ENCODE measurements at regions not wholly inside any gene's neighbourhood (a gene's known extent, or its start where the extent isn't known, plus 50 kb on each side); places are given as distances from the start of the nearest gene placed in this dataset.
"Not testable (repeated sequence)": the region's sequence is repeated elsewhere in the genome, so short reads cannot be mapped to it uniquely, and the experiment has no call there.

GRCh38 chr2:71962350-71962749 is 185.3 kb downstream of the CYP26B1 start:
- Histone ChIP-seq H3K36me3 (ENCODE audit: control insufficient read depth in 1 of 2, insufficient read depth in 2 of 2, low read length in 1 of 2) (no peaks in the 10 kb centered on the region), H3K9me3 (ENCODE audit: control insufficient read depth, low read length) (peaks cover 1% of the 10 kb centered on the region), H3K4me1 (ENCODE audit: control insufficient read depth in 1 of 2, insufficient read depth in 2 of 2, low read length in 2 of 2) (no peaks in the 10 kb centered on the region), H3K27ac (ENCODE audit: low read depth in 1 of 2, low read length in 2 of 2) (no peak overlapping the region), H3K4me3 (ENCODE audit: low read length in 2 of 2) (no peak overlapping the region), H3K27me3 (ENCODE audit: control insufficient read depth in 1 of 2, insufficient read depth in 2 of 2, low read length in 1 of 2) (no peaks in the 10 kb centered on the region)
- intact Hi-C loops (cut with DNase I), result no loop called here
- DNase-seq, result no peak
- ATAC-seq (ENCODE audit: low FRiP score), result no peak
- 94 to 95% methylated on average over 3 of the region's 3 CpGs for WGBS, 2 donors

- no peaks in the 10 kb centered on the region for H3K27me3 ChIP-seq (ENCODE audit: control insufficient read depth in 1 of 2, insufficient read depth in 2 of 2, low read length in 1 of 2)
- intact Hi-C loops (cut with DNase I), result no loop called here
- no peak overlapping the region for H3K4me3 ChIP-seq (ENCODE audit: low read length in 2 of 2)
- ATAC-seq (ENCODE audit: low FRiP score) (no peak), DNase-seq (no peak)
- WGBS, 2 donors, result 66 to 70% methylated on average over 5 of the region's 5 CpGs
- H3K36me3 ChIP-seq (ENCODE audit: control insufficient read depth in 1 of 2, insufficient read depth in 2 of 2, low read length in 1 of 2), result no peaks in the 10 kb centered on the region
- H3K4me1 ChIP-seq (ENCODE audit: control insufficient read depth in 1 of 2, insufficient read depth in 2 of 2, low read length in 2 of 2), result no peaks in the 10 kb centered on the region
- no peaks in the 10 kb centered on the region for H3K9me3 ChIP-seq (ENCODE audit: control insufficient read depth, low read length)
- no peak overlapping the region for H3K27ac ChIP-seq (ENCODE audit: low read depth in 1 of 2, low read length in 2 of 2)
Observed at GRCh38 chr2:71961289-71962027, 186.2 kb downstream of the CYP26B1 start.

DNA sequence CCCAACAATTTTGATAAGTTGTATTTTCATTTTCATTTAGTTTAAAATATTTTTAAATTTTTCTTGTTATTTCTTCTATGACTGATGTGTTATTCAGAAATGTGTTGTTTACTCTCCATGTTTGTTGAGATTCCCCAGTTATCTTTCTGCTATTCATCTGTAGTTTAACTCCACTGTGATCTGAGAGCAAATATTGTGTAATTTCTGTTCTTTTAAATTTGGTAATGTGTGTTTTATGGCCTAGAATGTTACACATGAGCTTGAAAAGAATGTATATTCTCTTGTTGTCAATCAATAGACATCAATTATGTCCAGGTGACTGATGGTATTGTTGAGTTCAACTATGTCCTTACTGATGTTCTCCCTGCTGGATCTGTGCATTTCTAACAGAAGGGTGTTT is 188.2 kb downstream of the CYP26B1 start:
- ATAC-seq (ENCODE audit: low FRiP score), result no peak
- DNase-seq, result no peak
- H3K36me3 ChIP-seq (ENCODE audit: control insufficient read depth in 1 of 2, insufficient read depth in 2 of 2, low read length in 1 of 2), result no peaks in the 10 kb centered on the region
- no peaks in the 10 kb centered on the region for H3K4me1 ChIP-seq (ENCODE audit: control insufficient read depth in 1 of 2, insufficient read depth in 2 of 2, low read length in 2 of 2)
- no peaks in the 10 kb centered on the region for H3K9me3 ChIP-seq (ENCODE audit: control insufficient read depth, low read length)
- no peak overlapping the region for H3K4me3 ChIP-seq (ENCODE audit: low read length in 2 of 2)
- intact Hi-C loops (cut with DNase I), result no loop called here
- no peaks in the 10 kb centered on the region for H3K27me3 ChIP-seq (ENCODE audit: control insufficient read depth in 1 of 2, insufficient read depth in 2 of 2, low read length in 1 of 2)
- no peak overlapping the region for H3K27ac ChIP-seq (ENCODE audit: low read depth in 1 of 2, low read length in 2 of 2)

GRCh38 chr2:71958426-71958825 is 189.2 kb downstream of the CYP26B1 start:
- intact Hi-C loops (cut with DNase I); ATAC-seq (ENCODE audit: low FRiP score): not testable (repeated sequence)

GRCh38 chr2:71952572-71953188 is 195.0 kb downstream of the CYP26B1 start:
- intact Hi-C loops (cut with DNase I), result no loop called here
- H3K4me3 ChIP-seq (ENCODE audit: low read length in 2 of 2), result no peak overlapping the region
- DNase-seq (no peak), ATAC-seq (ENCODE audit: low FRiP score) (no peak)
- no peak overlapping the region for H3K27ac ChIP-seq (ENCODE audit: low read depth in 1 of 2, low read length in 2 of 2)
- no peaks in the 10 kb centered on the region for H3K27me3 ChIP-seq (ENCODE audit: control insufficient read depth in 1 of 2, insufficient read depth in 2 of 2, low read length in 1 of 2)
- WGBS, 2 donors, result 83 to 84% methylated on average over 6 of the region's 6 CpGs
- H3K9me3 ChIP-seq (ENCODE audit: control insufficient read depth, low read length), result no peaks in the 10 kb centered on the region
- no peaks in the 10 kb centered on the region for H3K4me1 ChIP-seq (ENCODE audit: control insufficient read depth in 1 of 2, insufficient read depth in 2 of 2, low read length in 2 of 2)
- no peaks in the 10 kb centered on the region for H3K36me3 ChIP-seq (ENCODE audit: control insufficient read depth in 1 of 2, insufficient read depth in 2 of 2, low read length in 1 of 2)

More at GRCh38 chr2:71958426-71958825, 189.2 kb downstream of the CYP26B1 start:
- not testable (repeated sequence) for H3K4me1 ChIP-seq (ENCODE audit: control insufficient read depth in 1 of 2, insufficient read depth in 2 of 2, low read length in 2 of 2); H3K27ac ChIP-seq (ENCODE audit: low read depth in 1 of 2, low read length in 2 of 2); H3K27me3 ChIP-seq (ENCODE audit: control insufficient read depth in 1 of 2, insufficient read depth in 2 of 2, low read length in 1 of 2); H3K36me3 ChIP-seq (ENCODE audit: control insufficient read depth in 1 of 2, insufficient read depth in 2 of 2, low read length in 1 of 2); H3K4me3 ChIP-seq (ENCODE audit: low read length in 2 of 2); H3K9me3 ChIP-seq (ENCODE audit: control insufficient read depth, low read length); DNase-seq
- 96 to 97% methylated on average over 1 of the region's 1 CpG for WGBS, 2 donors

DNA sequence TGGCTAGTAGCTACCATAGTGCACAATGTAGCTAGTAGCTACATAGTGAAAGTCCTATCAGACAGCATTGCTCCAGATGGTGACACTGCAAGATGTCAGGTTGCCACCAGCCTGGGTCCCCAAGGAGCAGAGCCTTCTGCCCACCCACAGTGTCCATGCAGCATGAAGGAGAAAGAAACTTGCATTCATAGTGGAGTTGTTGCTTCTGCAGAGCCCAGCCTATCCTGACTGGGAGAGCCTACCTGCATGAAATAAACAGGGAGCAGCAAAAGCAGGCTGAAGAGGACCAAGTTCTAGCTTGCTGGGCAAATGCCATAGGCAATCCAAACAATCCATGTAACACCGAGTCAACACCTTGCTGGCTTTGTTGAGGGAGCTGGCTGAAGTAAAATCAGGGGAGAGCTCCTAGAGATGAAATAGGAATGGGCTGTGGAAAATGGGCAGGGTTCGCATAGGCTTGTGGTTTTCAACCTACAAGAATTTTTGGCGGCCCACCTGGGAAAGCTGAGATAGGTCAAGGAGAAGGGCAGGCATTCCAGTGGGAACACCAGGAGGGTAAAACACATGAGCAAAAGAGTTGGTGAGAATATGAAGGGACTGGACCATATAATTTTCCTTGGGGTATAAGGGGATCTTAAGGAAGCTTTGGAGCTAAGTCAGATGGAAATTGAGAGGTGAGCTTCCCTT is 195.8 kb downstream of the CYP26B1 start:
- Histone ChIP-seq H3K4me3 (ENCODE audit: low read length in 2 of 2) (no peak overlapping the region), H3K36me3 (ENCODE audit: control insufficient read depth in 1 of 2, insufficient read depth in 2 of 2, low read length in 1 of 2) (no peaks in the 10 kb centered on the region), H3K27ac (ENCODE audit: low read depth in 1 of 2, low read length in 2 of 2) (no peak overlapping the region), H3K9me3 (ENCODE audit: control insufficient read depth, low read length) (no peaks in the 10 kb centered on the region), H3K27me3 (ENCODE audit: control insufficient read depth in 1 of 2, insufficient read depth in 2 of 2, low read length in 1 of 2) (no peaks in the 10 kb centered on the region), H3K4me1 (ENCODE audit: control insufficient read depth in 1 of 2, insufficient read depth in 2 of 2, low read length in 2 of 2) (no peaks in the 10 kb centered on the region)
- intact Hi-C loops (cut with DNase I), result no loop called here
- 96 to 98% methylated on average over 3 of the region's 3 CpGs for WGBS, 2 donors
- no peak for ATAC-seq (ENCODE audit: low FRiP score)
- DNase-seq, result no peak

DNA sequence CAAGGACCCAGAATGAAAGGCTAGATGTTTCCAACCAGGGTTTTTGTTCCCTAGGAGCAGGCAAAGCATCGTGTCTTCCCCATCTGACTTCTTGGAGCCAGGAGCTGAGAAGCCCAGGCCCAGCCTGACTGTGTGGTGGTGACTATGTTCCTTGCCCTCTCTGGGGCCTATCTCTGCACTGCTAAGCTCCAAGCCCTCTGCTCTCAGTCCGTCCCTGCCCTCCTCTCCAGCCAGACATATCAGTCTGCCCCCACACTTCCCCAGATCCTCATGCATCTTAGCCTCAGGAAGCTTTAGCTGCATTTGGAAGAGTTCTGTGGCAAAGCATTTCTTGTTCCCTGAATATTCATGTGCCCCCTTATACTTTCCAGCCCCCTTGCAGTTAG is 196.6 kb downstream of the CYP26B1 start:
- H3K9me3 ChIP-seq (ENCODE audit: control insufficient read depth, low read length), result no peaks in the 10 kb centered on the region
- no peak overlapping the region for H3K27ac ChIP-seq (ENCODE audit: low read depth in 1 of 2, low read length in 2 of 2)
- no peaks in the 10 kb centered on the region for H3K4me1 ChIP-seq (ENCODE audit: control insufficient read depth in 1 of 2, insufficient read depth in 2 of 2, low read length in 2 of 2)
- DNase-seq (no peak), ATAC-seq (ENCODE audit: low FRiP score) (no peak)
- H3K4me3 ChIP-seq (ENCODE audit: low read length in 2 of 2), result no peak overlapping the region
- H3K27me3 ChIP-seq (ENCODE audit: control insufficient read depth in 1 of 2, insufficient read depth in 2 of 2, low read length in 1 of 2), result no peaks in the 10 kb centered on the region
- intact Hi-C loops (cut with DNase I), result no loop called here
- 69 to 72% methylated on average over 2 of the region's 2 CpGs for WGBS, 2 donors
- H3K36me3 ChIP-seq (ENCODE audit: control insufficient read depth in 1 of 2, insufficient read depth in 2 of 2, low read length in 1 of 2), result no peaks in the 10 kb centered on the region

DNA sequence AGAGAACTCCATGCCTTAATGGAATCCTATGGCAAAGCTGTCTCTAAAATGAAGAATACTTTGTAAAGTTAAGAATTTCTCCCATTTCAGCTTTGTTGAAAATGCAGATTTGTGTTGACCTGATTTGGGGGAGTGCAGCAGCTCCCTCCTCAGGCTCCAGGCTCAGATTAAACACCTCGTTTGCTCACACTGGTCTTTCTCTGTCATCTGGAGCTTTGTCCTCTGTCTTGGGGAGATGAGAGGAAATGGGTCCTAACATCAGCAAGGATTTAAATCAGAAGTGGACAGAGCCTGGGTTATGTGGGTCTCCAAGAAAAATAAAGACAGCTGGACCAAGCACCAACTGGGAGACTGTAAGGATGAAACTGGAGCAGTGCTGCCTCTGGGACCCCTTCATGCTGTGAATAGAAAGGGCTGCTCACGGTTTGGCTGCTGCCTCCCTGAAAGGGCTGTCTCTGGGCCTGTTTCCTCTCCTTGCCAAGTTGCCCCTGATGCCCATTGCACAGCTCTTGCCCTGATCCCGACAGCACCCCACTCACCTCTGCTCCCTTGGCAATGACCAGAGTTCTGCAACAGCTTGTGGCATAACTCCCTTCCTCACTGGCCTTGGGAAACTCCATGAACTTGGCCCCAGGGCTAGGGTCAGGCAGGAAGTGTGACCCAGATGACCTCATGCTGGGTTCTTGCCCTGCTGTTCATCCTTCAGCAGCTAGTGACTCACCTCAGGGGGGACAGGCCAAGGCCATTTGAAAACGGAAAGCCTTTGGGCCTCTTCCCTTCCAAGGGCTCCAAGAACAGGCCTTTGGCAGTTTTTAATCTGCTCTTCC is 197.2 kb downstream of the CYP26B1 start:
- H3K27me3 ChIP-seq (ENCODE audit: control insufficient read depth in 1 of 2, insufficient read depth in 2 of 2, low read length in 1 of 2), result no peaks in the 10 kb centered on the region
- DNase-seq (peak; percentile 68 to 84), ATAC-seq (ENCODE audit: low FRiP score) (peak; percentile 87)
- H3K4me3 ChIP-seq (ENCODE audit: low read length in 2 of 2), result no peak overlapping the region
- WGBS, 2 donors, result 56 to 67% methylated on average over 4 of the region's 4 CpGs
- no peaks in the 10 kb centered on the region for H3K9me3 ChIP-seq (ENCODE audit: control insufficient read depth, low read length)
- no peaks in the 10 kb centered on the region for H3K4me1 ChIP-seq (ENCODE audit: control insufficient read depth in 1 of 2, insufficient read depth in 2 of 2, low read length in 2 of 2)
- no peak overlapping the region for H3K27ac ChIP-seq (ENCODE audit: low read depth in 1 of 2, low read length in 2 of 2)
- H3K36me3 ChIP-seq (ENCODE audit: control insufficient read depth in 1 of 2, insufficient read depth in 2 of 2, low read length in 1 of 2), result no peaks in the 10 kb centered on the region
- intact Hi-C loops (cut with DNase I), result no loop called here
